Breast epithelium (tissue), 4 donors: ENCODE measurements at regions not wholly inside any gene's neighbourhood (a gene's known extent, or its start where the extent isn't known, plus 50 kb on each side); places are given as distances from the start of the nearest gene placed in this dataset.

ENCODE experiments used
- DNase-seq, 2 donors: peaks; one replicate each; pipeline ENCODE4 v3.0.0-alpha.2; 2019; ENCODE audit warnings: low spot score in 2 of 2
- H3K27ac ChIP-seq, 2 donors: fragments of 200-600 bp; sonication (generic) in 1 of 2; one replicate each; pipeline ENCODE4 v1.5.1; 2016 to 2019; ENCODE audit warnings: mild to moderate bottlenecking in 1 of 2
- H3K27me3 ChIP-seq, 2 donors: fragments of 200-600 bp; sonication (generic) in 1 of 2; one replicate each; pipeline versions ENCODE4 v1.5.1 to v1.6.0; 2017 to 2019; ENCODE audit warnings: control low read depth in 1 of 2, mild to moderate bottlenecking in 1 of 2
- H3K36me3 ChIP-seq: fragments of 200-600 bp; one replicate; pipeline ENCODE4 v1.5.1; 2019
- H3K4me1 ChIP-seq, 2 donors: fragments of 200-600 bp; sonication (generic); one replicate each; pipeline ENCODE4 v1.5.1; 2016 to 2019; ENCODE audit warnings: control low read depth in 1 of 2
- H3K4me3 ChIP-seq, 3 donors: fragments of 200-600 bp; sonication (generic); 1 replicate in 2 of 3; 2 replicates in 1 of 3; pipeline ENCODE4 v1.5.1; 2016 to 2019; ENCODE audit warnings: mild to moderate bottlenecking in 3 of 3, moderate library complexity in 2 of 3
- H3K9me3 ChIP-seq, 2 donors: fragments of 200-600 bp; sonication (generic) in 1 of 2; one replicate each; pipeline ENCODE4 v1.5.1; 2016 to 2019; ENCODE audit warnings: control low read depth in 1 of 2
- POLR2A ChIP-seq: fragments of 450-650 bp; IDR thresholded peaks from one replicate; pipeline ENCODE4 v1.6.1; 2016; ENCODE audit warnings: antibody characterized with exemption, mild to moderate bottlenecking, moderate library complexity
- POLR2AphosphoS5 ChIP-seq, 3 donors: sonication (generic); formaldehyde crosslinking; IDR thresholded peaks; one replicate each; pipeline ENCODE4 v1.6.1; 2017; ENCODE audit warnings: antibody characterized with exemption in 3 of 3
- intact Hi-C: fragments of 100-400 bp; cut with DNase I; formaldehyde crosslinking; loops from one replicate; pipeline ENCODE4 v1.15.1; 2023; ENCODE audit warnings: low total_unique reads
- TF ChIP-seq, protein P1 (sequence below), 3 donors: fragments of 450-650 bp; IDR thresholded peaks; one replicate each; pipeline ENCODE4 v1.5.1; 2016 to 2017; ENCODE audit warnings: antibody characterized with exemption in 3 of 3, mild to moderate bottlenecking in 3 of 3, moderate library complexity in 3 of 3

DNA sequence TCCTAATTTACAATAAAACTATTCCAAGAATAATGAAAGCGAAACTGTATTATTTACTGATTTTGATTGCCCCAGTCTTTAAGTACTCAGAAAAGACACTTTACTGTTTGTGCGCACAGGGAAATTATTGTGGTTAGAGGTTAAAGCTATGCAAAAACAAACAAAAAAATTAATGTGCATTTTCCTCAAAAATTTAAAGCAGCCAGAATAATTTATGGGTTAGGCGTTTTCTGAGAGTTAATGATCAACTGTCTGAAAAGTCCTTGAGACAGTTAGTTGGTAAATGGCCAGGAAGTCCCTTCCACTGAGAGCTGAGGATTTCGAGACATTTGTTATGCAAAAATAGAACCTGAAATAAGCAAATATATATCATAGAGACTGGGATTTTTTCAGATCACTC lies 143.3 kb downstream of the IRS1 start:
- Histone ChIP-seq H3K27me3 (no peaks in the 10 kb centered on the region), H3K9me3 (no peaks in the 10 kb centered on the region), H3K36me3 (no peaks in the 10 kb centered on the region), H3K27ac (no peak overlapping the region), H3K4me3 (no peak overlapping the region), H3K4me1 (peaks cover 0 to 10% of the 10 kb centered on the region in 2 donors)
- intact Hi-C loops, result no loop called here
- TF ChIP-seq, protein P1, sequence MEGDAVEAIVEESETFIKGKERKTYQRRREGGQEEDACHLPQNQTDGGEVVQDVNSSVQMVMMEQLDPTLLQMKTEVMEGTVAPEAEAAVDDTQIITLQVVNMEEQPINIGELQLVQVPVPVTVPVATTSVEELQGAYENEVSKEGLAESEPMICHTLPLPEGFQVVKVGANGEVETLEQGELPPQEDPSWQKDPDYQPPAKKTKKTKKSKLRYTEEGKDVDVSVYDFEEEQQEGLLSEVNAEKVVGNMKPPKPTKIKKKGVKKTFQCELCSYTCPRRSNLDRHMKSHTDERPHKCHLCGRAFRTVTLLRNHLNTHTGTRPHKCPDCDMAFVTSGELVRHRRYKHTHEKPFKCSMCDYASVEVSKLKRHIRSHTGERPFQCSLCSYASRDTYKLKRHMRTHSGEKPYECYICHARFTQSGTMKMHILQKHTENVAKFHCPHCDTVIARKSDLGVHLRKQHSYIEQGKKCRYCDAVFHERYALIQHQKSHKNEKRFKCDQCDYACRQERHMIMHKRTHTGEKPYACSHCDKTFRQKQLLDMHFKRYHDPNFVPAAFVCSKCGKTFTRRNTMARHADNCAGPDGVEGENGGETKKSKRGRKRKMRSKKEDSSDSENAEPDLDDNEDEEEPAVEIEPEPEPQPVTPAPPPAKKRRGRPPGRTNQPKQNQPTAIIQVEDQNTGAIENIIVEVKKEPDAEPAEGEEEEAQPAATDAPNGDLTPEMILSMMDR (IDR thresholded peaks at IDR 0.05), result no peak
- TF ChIP-seq POLR2AphosphoS5 (IDR thresholded peaks at IDR 0.05) (no peak), POLR2A (no peak)
- no peak for DNase-seq

DNA sequence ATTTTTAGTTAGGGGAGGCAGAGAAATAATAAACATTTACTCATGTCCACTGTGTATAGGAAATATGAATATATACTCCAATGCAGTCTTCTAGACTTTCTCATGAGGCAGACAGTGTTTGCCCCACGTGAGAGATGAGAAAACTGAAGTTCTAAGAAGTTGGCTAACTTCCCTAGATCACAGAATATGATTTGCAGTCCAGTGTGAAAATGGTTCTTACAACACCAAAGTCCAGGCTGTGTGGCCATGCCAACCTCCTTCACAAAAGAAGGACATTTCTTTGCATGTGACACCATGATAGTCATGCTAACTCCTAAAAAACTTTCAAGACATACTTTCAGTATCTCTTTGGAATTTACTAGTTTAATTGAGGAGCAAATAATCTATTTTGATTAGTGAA lies 143.7 kb downstream of the IRS1 start:
- H3K9me3 ChIP-seq, result no peaks in the 10 kb centered on the region
- H3K4me1 ChIP-seq, result peaks cover 1 to 10% of the 10 kb centered on the region in 2 donors
- DNase-seq, result no peak
- no peak overlapping the region for H3K4me3 ChIP-seq
- no peak overlapping the region for H3K27ac ChIP-seq
- intact Hi-C loops, result no loop called here
- no peaks in the 10 kb centered on the region for H3K27me3 ChIP-seq
- H3K36me3 ChIP-seq, result no peaks in the 10 kb centered on the region
- TF ChIP-seq, protein P1 (IDR thresholded peaks at IDR 0.05), result no peak
- TF ChIP-seq POLR2AphosphoS5 (IDR thresholded peaks at IDR 0.05) (no peak), POLR2A (no peak)

DNA sequence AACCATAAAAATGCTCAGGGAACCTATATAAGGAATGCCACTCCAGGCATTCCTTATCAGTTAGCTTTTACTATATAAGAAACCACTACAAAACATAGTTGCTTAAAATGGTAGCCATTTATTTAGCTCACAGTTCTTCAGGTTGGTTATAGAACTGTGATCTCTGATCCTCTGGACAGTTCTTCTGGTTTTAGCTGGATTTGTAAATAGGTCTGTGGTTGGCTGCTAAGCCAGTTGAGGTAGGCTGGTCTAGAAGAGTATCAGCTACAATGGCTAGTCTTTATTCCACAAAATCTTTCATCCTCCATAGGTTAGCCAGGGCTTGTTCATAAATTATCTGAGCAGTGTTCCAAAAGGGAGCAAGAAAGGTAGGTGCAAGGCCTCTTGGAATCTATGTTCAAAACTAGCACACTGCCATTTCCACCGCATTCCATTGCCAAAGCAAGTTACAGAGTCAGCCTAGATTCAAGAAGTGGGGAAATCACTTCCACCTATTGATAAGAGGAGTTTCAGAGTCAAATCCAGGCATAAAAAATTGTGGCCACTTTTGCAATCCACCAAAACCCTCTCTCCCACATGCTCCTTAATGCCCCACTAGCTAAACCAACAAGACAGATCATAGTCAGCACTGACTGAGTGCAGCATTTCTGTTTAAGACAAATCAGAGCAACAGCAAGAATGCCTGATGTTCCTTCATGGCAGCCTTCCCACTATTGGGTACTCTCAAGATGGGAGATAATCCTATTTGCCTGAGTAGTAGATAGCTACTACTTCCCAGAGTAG lies 146.4 kb downstream of the IRS1 start:
- Histone ChIP-seq H3K27ac (peak overlapping the region in 1 of 2 donors; percentile 25), H3K4me1 (peaks cover 8 to 15% of the 10 kb centered on the region in 2 donors), H3K9me3 (no peaks in the 10 kb centered on the region), H3K36me3 (no peaks in the 10 kb centered on the region), H3K27me3 (no peaks in the 10 kb centered on the region), H3K4me3 (no peak overlapping the region)
- no peak for DNase-seq
- no peak for TF ChIP-seq POLR2AphosphoS5 (IDR thresholded peaks at IDR 0.05)
- no peak for TF ChIP-seq POLR2A
- TF ChIP-seq, protein P1 (IDR thresholded peaks at IDR 0.05), result no peak
- intact Hi-C loops, result no loop called here

DNA sequence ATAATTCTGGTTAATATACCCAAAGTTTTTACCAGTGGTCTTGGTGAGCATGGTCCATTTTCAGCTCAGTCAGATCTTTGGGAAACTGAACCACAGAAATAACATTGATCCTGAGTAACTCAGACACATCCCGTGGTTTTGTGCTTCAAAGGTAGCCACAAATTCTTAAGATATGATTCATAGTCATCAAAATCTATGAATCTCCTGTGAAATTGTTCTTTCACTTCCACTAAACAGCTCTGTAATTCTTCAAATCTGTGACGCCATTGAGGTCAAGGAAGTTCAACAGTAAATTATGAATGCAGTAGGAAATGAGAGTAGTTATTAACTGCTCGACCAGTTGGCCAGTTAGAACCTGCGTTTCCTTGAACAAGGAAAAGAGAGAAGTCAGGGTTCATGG lies 147.3 kb downstream of the IRS1 start:
- no peak overlapping the region for H3K4me3 ChIP-seq
- H3K27ac ChIP-seq, result peak overlapping the region; percentile 25 to 28
- intact Hi-C loops, result no loop called here
- no peaks in the 10 kb centered on the region for H3K27me3 ChIP-seq
- H3K36me3 ChIP-seq, result no peaks in the 10 kb centered on the region
- TF ChIP-seq POLR2AphosphoS5 (IDR thresholded peaks at IDR 0.05), result no peak
- no peak for TF ChIP-seq POLR2A
- TF ChIP-seq, protein P1 (IDR thresholded peaks at IDR 0.05), result no peak
- no peak for DNase-seq
- no peaks in the 10 kb centered on the region for H3K9me3 ChIP-seq
- peaks cover 8 to 15% of the 10 kb centered on the region in 2 donors for H3K4me1 ChIP-seq

DNA sequence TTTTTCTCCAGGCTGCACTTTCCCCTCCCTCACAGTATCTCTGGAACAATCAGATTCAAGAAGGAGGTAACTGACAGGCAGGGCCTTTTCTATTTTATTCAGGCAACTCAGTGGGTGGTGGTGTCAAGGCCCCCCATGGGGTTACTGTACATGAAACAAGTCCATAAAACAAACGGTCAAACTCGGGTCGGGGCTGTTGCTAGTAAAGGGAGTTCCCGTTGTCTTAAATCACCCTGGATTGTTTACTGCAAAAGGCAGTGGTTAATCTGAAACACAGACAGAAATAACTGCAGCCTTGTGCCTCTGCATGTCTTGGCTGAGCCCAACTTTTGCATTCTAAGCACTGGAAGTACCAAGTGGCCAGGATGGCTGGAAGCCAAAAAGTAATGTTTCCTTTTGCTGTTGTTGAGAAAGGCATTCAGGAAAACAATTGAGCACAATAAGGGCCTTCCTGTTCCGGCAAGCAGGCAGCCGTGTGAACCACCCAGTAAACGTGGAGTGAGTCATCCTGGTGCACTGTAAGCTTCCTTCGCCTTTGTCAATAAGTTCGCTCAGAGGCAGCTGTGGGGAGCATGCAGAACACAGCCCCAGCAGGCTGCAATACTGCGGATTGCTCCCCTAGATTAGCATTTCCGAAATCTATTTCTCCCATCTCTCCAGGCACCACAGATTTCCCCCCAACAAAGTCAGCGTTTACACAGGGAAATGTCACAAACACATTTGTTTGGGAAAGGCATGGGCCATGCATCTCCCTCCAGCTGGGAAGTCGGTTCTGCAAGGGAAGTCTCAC lies 149.6 kb downstream of the IRS1 start:
- H3K36me3 ChIP-seq, result no peaks in the 10 kb centered on the region
- H3K27me3 ChIP-seq, result no peaks in the 10 kb centered on the region
- H3K27ac ChIP-seq, result peak overlapping the region; percentile 86
- TF ChIP-seq POLR2AphosphoS5 (IDR thresholded peaks at IDR 0.05), result peak; percentile 45 to 77 (median 54)
- no peak for TF ChIP-seq POLR2A
- TF ChIP-seq, protein P1 (IDR thresholded peaks at IDR 0.05), result no peak
- intact Hi-C loops, result no loop called here
- peaks cover 8 to 9% of the 10 kb centered on the region in 2 donors for H3K4me1 ChIP-seq
- peak overlapping the region in 1 of 3 donors; percentile 11 for H3K4me3 ChIP-seq
- DNase-seq, result peak; percentile 69 to 88
- no peaks in the 10 kb centered on the region for H3K9me3 ChIP-seq
